BE2C (cell line): ENCODE measurements at regions not wholly inside any gene's neighbourhood (a gene's known extent, or its start where the extent isn't known, plus 50 kb on each side); places are given as distances from the start of the nearest gene placed in this dataset.

ENCODE experiments used
- DNase-seq: peaks from one replicate; pipeline ENCODE4 v3.0.0-alpha.2; 2020
- H3K27me3 ChIP-seq: fragments of 250-450 bp; sonication (Bioruptor Pico); 2 replicates; pipeline ENCODE4 v1.5.1; 2020; ENCODE audit warnings: mild to moderate bottlenecking
- H3K36me3 ChIP-seq: fragments of 250-450 bp; sonication (Bioruptor Pico); 2 replicates; pipeline ENCODE4 v1.5.1; 2020; ENCODE audit warnings: mild to moderate bottlenecking
- H3K4me1 ChIP-seq: fragments of 250-450 bp; sonication (Bioruptor Pico); 2 replicates; pipeline ENCODE4 v1.5.1; 2020
- H3K4me3 ChIP-seq: 2 replicates; pipeline ENCODE4 v1.5.1; 2011; ENCODE audit warnings: low read depth, low read length
- H3K9me3 ChIP-seq: fragments of 250-450 bp; sonication (Bioruptor Pico); 2 replicates; pipeline ENCODE4 v1.5.1; 2020
- TF ChIP-seq, protein P1 (sequence below): IDR thresholded peaks from 2 replicates; pipeline ENCODE4 v1.5.1; 2012; ENCODE audit warnings: mild to moderate bottlenecking, low read depth, low read length

DNA sequence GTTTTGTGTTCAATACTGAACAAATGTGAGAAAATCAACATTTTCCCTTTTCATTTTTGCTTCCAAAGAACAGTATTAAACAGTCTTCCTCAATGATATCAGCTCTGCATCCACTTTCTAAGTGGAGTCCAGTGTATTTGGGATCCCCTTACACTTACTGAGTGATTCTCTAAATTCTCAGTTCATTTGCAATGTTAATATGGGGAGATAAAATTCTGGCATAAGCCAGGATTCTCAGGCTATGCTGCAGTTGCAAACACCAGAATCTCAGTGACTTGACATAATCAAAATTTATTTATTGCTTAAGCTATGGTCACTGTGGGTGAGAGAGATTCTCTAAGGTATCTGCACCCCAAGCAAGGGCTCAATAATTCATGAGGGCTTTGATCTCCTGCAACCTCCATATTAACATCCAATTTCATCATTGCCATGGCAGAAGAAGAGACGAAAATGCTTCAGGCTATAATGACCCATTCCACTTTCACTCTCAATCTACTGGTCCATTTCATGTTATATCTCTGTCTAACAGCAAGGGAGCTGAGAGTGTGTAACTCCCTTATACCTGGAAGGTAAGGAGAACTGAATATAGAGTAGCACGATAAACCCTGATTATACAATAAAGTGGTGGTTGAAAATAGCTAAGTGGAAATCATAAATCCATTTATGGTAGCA, 64.1 kb upstream of the CARD18 start:
- TF ChIP-seq, protein P1, sequence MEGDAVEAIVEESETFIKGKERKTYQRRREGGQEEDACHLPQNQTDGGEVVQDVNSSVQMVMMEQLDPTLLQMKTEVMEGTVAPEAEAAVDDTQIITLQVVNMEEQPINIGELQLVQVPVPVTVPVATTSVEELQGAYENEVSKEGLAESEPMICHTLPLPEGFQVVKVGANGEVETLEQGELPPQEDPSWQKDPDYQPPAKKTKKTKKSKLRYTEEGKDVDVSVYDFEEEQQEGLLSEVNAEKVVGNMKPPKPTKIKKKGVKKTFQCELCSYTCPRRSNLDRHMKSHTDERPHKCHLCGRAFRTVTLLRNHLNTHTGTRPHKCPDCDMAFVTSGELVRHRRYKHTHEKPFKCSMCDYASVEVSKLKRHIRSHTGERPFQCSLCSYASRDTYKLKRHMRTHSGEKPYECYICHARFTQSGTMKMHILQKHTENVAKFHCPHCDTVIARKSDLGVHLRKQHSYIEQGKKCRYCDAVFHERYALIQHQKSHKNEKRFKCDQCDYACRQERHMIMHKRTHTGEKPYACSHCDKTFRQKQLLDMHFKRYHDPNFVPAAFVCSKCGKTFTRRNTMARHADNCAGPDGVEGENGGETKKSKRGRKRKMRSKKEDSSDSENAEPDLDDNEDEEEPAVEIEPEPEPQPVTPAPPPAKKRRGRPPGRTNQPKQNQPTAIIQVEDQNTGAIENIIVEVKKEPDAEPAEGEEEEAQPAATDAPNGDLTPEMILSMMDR, result no peak
- Histone ChIP-seq H3K4me3 (no peak overlapping the region), H3K27me3 (no peaks in the 10 kb centered on the region), H3K9me3 (no peaks in the 10 kb centered on the region), H3K36me3 (no peaks in the 10 kb centered on the region), H3K4me1 (no peaks in the 10 kb centered on the region)
- no peak for DNase-seq

DNA sequence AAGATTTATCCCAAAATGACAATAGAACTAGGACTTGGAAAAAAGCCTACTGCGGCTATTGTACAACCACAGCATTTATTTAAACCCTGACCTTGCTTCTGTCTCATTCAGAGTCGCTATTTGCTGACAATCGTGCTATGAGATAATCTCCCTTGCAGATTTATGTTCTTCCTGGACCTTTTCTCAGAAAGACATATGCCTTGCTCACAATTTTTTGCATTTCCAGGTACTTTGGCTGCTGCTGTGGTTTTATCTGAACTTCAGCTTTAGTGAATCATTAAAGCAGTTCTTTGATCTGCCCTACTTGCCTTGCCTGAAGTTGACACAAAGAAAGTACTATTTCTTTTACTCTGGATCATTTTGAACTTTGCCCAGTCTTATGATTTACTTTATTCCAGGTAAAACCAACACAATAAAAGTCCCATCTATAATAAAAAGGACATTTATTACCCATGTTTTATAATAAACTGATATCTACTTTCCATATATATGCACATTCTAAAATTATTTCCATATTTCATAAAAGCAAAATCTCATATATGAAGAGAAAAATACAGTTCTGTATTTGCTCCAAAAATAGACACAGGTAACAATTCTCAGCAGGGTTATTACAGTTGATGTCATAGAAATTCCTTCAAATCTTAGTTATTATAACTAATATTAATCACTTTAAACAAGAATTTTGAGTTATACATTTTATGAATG, 63.4 kb upstream of the CARD18 start:
- DNase-seq, result no peak
- Histone ChIP-seq H3K4me3 (no peak overlapping the region), H3K36me3 (no peaks in the 10 kb centered on the region), H3K9me3 (no peaks in the 10 kb centered on the region), H3K4me1 (no peaks in the 10 kb centered on the region), H3K27me3 (no peaks in the 10 kb centered on the region)
- TF ChIP-seq, protein P1, result no peak

DNA sequence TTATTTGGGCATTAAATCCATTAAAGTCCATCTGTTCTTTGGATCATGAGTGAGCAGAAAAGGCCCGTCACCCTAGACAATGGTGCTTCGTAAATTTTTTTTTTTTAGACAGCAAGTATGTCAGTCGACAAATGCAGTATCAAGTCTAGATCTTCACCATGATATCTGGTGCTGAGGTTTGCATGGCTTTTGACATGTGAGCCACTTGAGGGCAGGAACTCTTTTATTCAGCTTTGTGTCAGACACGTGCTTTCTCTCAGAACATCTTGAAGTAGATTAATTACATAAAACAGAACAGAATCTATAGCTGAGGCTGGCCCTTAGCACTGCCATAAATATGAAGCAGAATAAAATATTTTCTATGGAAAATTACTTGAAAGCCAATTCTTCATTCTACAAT, 62.9 kb upstream of the CARD18 start:
- TF ChIP-seq, protein P1, result no peak
- H3K4me1 ChIP-seq, result no peaks in the 10 kb centered on the region
- H3K27me3 ChIP-seq, result no peaks in the 10 kb centered on the region
- H3K4me3 ChIP-seq, result no peak overlapping the region
- no peaks in the 10 kb centered on the region for H3K9me3 ChIP-seq
- H3K36me3 ChIP-seq, result no peaks in the 10 kb centered on the region
- no peak for DNase-seq

DNA sequence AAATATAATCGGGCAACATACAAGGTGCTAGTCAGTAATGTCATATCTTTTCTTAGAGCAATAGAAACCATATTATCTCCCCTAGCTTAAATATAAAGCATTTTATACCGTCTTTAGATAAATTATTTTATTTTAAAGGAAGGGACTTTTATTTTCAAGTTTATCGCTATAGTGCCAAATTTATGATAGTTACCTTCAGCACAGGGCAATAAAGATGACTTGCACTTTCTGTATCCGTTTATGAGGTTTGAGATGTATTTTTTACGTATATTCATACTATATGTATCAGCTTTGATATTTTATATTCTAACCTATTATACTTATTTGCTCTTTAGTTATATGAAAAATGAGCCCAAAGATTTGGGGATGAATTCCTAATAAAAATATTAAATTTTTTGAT, 61.6 kb upstream of the CARD18 start:
- Histone ChIP-seq H3K9me3 (no peaks in the 10 kb centered on the region), H3K27me3 (no peaks in the 10 kb centered on the region), H3K36me3 (no peaks in the 10 kb centered on the region), H3K4me1 (no peaks in the 10 kb centered on the region), H3K4me3 (no peak overlapping the region)
- DNase-seq, result no peak
- TF ChIP-seq, protein P1, result no peak

DNA sequence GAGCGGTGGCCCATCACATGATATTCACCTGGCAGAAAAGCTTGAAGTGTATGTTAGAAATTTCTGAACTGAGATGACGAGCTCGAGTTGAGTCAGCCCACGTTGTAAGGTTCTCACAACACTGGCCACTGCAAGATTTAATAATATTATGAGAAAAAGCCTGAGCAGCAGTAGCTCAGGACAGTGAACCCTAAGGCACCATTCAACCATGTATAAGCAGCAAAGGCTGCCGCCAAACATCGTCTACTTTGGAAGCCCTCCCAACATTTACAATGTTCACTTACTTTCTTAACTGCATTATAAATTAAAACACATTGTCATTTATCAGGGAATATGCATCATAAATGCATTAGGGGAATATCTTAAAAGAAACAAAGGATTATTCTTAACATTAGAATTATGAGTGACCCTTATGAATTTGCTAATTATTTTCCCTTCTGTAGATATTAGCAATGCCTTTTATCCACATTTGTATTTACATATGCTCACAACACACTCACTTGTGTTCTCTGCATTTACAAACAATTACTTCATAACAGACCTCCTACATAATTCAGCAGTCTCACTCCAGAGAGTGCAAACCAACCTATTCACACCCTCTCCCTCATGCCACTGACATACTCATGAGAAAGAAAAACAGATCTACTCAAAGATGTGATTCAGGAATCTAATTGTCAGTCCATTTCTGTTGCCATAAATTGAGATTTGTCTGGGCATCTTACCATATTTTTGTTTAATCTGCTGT, 57.7 kb upstream of the CARD18 start:
- Histone ChIP-seq H3K36me3 (no peaks in the 10 kb centered on the region), H3K27me3 (no peaks in the 10 kb centered on the region), H3K4me3 (no peak overlapping the region), H3K9me3 (no peaks in the 10 kb centered on the region), H3K4me1 (no peaks in the 10 kb centered on the region)
- TF ChIP-seq, protein P1, result no peak
- DNase-seq, result no peak

DNA sequence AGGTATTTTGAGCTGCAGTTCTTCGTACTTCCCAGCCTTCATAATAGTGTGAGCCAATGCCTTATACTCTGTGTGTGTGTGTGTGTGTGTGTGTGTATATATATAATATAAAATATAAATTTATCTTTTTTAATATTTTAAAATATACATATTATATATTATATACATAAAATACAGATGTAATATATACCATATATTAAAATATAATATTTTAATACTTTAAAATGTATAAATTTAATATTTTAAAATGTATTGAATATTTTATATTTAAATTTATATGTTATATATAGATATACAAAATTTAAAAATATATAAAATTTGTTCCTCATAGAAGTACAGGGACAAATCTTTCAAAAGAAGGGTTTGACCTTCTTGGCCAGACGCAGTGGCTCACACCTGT, 53.7 kb upstream of the CARD18 start:
- Histone ChIP-seq H3K4me1 (no peaks in the 10 kb centered on the region), H3K9me3 (no peaks in the 10 kb centered on the region), H3K36me3 (no peaks in the 10 kb centered on the region), H3K4me3 (no peak overlapping the region), H3K27me3 (no peaks in the 10 kb centered on the region)
- DNase-seq, result no peak
- TF ChIP-seq, protein P1, result no peak
